BJ (cell line): ENCODE measurements at regions not wholly inside any gene's neighbourhood (a gene's known extent, or its start where the extent isn't known, plus 50 kb on each side); places are given as distances from the start of the nearest gene placed in this dataset.

Source experiments
- CTCF ChIA-PET: fragments of 350-600 bp; formaldehyde crosslinking; extraction: SDS; loops from one replicate; lab custom pipeline; 2021; ENCODE audit warnings: antibody characterized with exemption, inconsistent platforms; lab: Yijun Ruan, JAX
- POLR2A ChIA-PET: fragments of 300-600 bp; sonication (Branson Sonifier 250); formaldehyde crosslinking; extraction: SDS; loops from one replicate; lab custom pipeline; 2021; ENCODE audit warnings: antibody characterized with exemption; lab: Charles Lee
- DNase-seq: peaks from one replicate; pipeline ENCODE4 v3.0.0-alpha.2; 2011; ENCODE audit warnings: low read depth
- H3K27me3 ChIP-seq: 2 replicates; pipeline ENCODE4 v1.6.0; 2011; ENCODE audit warnings: low read length; ENCODE audit not compliant: control insufficient read depth, insufficient read depth
- H3K36me3 ChIP-seq: 2 replicates; pipeline ENCODE4 v1.5.1; 2011; ENCODE audit warnings: low read length; ENCODE audit not compliant: control insufficient read depth, insufficient read depth
- H3K4me3 ChIP-seq: 2 replicates; pipeline ENCODE4 v1.5.1; 2011; ENCODE audit warnings: low read depth, mild to moderate bottlenecking, control low read depth, low read length
- CTCF ChIP-seq: IDR thresholded peaks from 2 replicates; pipeline ENCODE4 v1.5.1; 2011; ENCODE audit warnings: low read depth, mild to moderate bottlenecking, control low read depth, inconsistent platforms, low read length, moderate library complexity; ENCODE audit not compliant: insufficient read depth

- DNase-seq, result no peak
- no peak for TF ChIP-seq CTCF
- ChIA-PET CTCF (no interaction called here), POLR2A (no interaction called here)
- Histone ChIP-seq H3K36me3 (no peaks in the 10 kb centered on the region), H3K27me3 (no peaks in the 10 kb centered on the region), H3K4me3 (no peak overlapping the region)
Measured at GRCh38 chr4:96317891-96318290, 478.0 kb downstream of the PDHA2 start.

GRCh38 chr4:96326846-96327245 lies 487.0 kb downstream of the PDHA2 start:
- H3K27me3 ChIP-seq, result no peaks in the 10 kb centered on the region
- ChIA-PET CTCF (no interaction called here), POLR2A (no interaction called here)
- H3K4me3 ChIP-seq, result no peak overlapping the region
- no peaks in the 10 kb centered on the region for H3K36me3 ChIP-seq
- TF ChIP-seq CTCF, result no peak
- no peak for DNase-seq

GRCh38 chr4:96342196-96342595 lies 502.3 kb downstream of the PDHA2 start:
- Histone ChIP-seq H3K27me3 (no peaks in the 10 kb centered on the region), H3K36me3 (no peaks in the 10 kb centered on the region), H3K4me3 (no peak overlapping the region)
- POLR2A ChIA-PET, result no interaction called here
- no peak for DNase-seq
- CTCF ChIA-PET, result no interaction called here
- TF ChIP-seq CTCF, result no peak

- Histone ChIP-seq H3K36me3 (no peaks in the 10 kb centered on the region), H3K27me3 (no peaks in the 10 kb centered on the region), H3K4me3 (no peak overlapping the region)
- TF ChIP-seq CTCF, result no peak
- POLR2A ChIA-PET, result no interaction called here
- CTCF ChIA-PET, result interaction anchor here (0.6 kb wide), 1 partner anchor 8 kb away, joined by 3 read pairs; no protein-coding TSS in a partner anchor
- no peak for DNase-seq
Measured at GRCh38 chr4:96342790-96343455, 503.0 kb downstream of the PDHA2 start.

- ChIA-PET POLR2A (no interaction called here), CTCF (no interaction called here)
- Histone ChIP-seq H3K36me3 (no peaks in the 10 kb centered on the region), H3K4me3 (no peak overlapping the region), H3K27me3 (no peaks in the 10 kb centered on the region)
- DNase-seq, result no peak
- no peak for TF ChIP-seq CTCF
Measured at GRCh38 chr4:96343836-96344235, 503.9 kb downstream of the PDHA2 start.
